GM10266 (cell line): ENCODE measurements at regions not wholly inside any gene's neighbourhood (a gene's known extent, or its start where the extent isn't known, plus 50 kb on each side); places are given as distances from the start of the nearest gene placed in this dataset.
A peak's percentile ranks its signal among the peaks of the same experiment; 100 is the strongest.

Experiments used
- DNase-seq: peaks from one replicate; pipeline ENCODE4 v3.0.0; 2012; ENCODE audit errors: extremely low spot score
- TF ChIP-seq, protein P1 (sequence below): IDR thresholded peaks from 2 replicates; pipeline ENCODE4 v1.5.1; 2012; ENCODE audit warnings: mild to moderate bottlenecking, low read depth; ENCODE audit not compliant: control insufficient read depth, insufficient read depth; ENCODE audit errors: missing control alignments

DNA sequence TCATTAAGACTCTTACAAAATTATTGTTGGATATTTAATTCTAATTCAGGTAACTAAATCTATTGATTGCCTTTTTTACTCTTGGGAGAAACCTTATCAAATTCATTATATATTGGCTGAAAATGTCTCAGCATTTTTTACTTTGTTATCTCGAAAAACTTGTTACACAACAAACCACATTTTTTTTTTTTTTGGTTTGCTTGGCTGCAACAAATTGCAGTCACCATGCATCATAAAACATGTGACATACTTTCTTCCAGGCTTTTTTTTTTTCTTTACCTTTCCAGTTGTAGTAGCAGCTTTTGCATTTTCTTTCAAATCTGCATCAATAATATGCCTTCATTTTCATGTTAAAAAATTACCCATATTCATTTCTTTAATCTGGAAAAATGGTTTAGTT, 186.7 kb downstream of the TDRD15 start:
- TF ChIP-seq, protein P1, sequence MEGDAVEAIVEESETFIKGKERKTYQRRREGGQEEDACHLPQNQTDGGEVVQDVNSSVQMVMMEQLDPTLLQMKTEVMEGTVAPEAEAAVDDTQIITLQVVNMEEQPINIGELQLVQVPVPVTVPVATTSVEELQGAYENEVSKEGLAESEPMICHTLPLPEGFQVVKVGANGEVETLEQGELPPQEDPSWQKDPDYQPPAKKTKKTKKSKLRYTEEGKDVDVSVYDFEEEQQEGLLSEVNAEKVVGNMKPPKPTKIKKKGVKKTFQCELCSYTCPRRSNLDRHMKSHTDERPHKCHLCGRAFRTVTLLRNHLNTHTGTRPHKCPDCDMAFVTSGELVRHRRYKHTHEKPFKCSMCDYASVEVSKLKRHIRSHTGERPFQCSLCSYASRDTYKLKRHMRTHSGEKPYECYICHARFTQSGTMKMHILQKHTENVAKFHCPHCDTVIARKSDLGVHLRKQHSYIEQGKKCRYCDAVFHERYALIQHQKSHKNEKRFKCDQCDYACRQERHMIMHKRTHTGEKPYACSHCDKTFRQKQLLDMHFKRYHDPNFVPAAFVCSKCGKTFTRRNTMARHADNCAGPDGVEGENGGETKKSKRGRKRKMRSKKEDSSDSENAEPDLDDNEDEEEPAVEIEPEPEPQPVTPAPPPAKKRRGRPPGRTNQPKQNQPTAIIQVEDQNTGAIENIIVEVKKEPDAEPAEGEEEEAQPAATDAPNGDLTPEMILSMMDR, result no peak

DNA sequence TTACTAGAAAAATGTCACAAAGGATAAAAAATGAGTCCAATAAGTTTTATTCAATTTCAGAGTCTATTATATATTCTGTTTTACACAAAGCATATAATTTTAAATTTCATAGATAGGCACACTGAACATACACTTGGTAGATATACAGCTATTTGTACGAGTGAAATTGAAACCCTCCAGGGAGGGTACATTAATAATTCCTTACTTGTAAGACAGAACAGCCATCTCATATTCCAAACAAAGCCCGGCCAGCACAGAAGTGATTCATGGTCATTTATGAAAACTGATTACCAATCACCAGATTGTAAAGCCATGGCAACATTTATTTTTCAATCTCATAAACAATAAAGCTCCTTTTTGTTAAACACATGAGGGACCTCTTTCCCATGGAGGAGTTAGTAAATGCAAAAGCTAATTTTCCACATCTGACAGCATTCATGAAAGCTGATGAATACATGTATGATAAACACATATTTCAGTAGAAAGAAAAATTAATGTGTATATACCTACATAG, 190.6 kb downstream of the TDRD15 start:
- TF ChIP-seq, protein P1, result no peak
- no peak for DNase-seq

More for the DNA sequence above, 186.7 kb downstream of the TDRD15 start:
- no peak for DNase-seq

DNA sequence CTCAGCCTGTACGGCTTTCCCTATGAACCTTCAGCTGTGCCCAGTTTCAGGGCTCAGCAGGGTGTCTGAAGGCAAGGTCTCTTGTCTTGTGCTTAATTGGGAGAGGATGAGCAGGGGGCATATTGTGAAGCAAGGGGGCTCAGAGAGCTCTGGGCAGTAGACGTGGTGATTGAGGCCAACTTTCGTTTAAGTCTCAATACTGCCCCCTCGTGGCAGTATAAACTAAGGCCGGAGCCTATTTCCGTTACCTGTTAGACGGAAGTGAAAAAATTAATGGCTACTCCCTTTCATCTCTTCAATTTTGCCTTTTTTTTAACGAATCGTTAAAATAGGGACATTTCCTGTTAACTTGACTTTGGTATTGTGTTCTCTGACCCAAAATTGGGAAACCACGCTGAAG, 193.4 kb downstream of the TDRD15 start:
- TF ChIP-seq, protein P1, result peak; percentile 68
- DNase-seq, result peak; percentile 35

DNA sequence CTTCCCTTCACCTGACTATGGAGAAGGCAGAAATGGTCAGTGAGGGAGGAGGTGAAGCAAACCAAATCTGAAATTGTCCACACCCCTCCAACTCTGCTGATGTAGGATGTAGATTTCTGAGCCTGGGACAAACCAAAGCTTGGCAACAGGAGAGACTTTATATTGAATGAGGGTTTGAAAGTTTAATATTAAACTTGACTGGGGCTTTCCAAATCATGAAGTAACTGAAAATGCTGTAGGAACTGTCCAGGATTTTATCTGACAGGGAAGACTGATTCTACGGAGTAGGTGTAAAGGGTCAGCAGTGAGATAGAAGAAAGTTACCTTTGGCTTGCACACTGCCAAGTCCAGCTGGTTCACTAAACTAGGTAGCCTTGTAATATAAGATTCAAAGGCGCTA, 194.5 kb downstream of the TDRD15 start:
- TF ChIP-seq, protein P1, result no peak
- DNase-seq, result no peak

DNA sequence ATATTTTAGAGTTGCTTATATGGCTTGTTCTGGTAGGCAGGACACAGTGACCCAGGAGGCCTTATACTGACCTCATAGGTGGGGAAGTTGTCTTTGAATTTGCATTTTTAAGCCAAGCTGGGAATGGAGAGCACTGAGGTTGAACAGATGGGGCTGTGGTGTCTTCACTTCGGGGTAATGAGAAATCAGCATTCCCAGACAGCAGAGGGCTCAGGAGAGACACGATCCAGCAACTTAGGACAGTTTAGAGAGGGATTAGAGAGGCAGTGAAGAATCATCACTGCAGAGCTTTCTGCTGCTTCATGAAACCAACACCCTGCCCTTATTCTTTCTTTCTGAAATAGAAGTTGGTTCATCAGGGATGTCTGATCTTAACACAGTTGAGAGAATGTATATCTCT, 202.4 kb downstream of the TDRD15 start:
- DNase-seq, result no peak
- TF ChIP-seq, protein P1, result no peak

DNA sequence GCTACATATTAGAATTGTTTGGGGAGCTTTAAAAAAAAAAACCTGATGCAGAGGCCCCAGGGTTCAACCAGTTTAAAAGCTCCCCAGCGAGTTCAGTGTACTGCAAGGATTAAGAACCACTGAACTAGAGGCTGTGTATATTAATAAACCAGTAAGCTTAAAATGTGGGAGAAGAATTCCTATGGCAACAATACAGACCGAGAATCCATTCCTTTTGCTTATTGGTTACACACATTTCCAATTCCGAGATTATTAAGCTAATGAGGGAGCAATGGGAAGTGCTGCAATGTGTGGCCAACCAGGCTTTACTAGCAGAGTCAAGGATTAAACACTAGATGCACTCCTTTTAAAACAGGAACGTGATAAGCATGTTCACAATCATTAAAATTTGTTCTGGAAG, 204.4 kb downstream of the TDRD15 start:
- DNase-seq, result no peak
- TF ChIP-seq, protein P1, result no peak

DNA sequence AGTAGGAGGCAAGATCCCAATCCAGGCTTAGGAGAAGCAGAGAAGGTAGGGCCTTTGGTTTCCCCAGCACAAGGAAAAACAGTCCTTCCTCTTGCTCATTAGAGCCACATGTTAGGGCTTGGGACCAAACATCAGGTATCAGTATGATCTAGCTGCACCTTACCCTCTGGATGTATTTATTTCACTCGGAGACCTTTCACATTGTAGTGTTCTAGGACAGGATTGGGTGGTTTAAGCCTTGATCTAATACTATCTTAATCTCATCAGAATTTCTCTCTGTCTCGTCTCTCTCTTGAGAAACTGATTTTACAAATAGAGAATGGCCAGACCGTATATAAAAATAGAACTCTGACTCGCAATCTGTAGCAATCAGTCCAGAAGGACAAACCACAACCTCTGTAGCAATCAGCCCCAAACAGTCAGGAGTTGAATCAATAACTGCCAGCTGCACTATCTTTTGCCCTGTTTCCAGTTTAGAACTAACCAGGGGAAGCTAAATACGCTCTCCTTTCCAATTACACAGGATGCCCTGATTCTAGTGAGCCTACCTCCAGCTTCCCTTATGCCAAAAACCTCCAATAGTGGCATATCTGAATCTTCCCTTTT, 207.1 kb downstream of the TDRD15 start:
- DNase-seq, result no peak
- TF ChIP-seq, protein P1, result no peak
